ENCODE measurements at regions not wholly inside any gene's neighbourhood (a gene's known extent, or its start where the extent isn't known, plus 50 kb on each side); places are given as distances from the start of the nearest gene placed in this dataset.
"Not testable (repeated sequence)": the region's sequence is repeated elsewhere in the genome, so short reads cannot be mapped to it uniquely, and the experiment has no call there.

- no peak for DNase-seq (ENCODE audit: low spot score)
These were observed 91.4 kb upstream of the NAMPT start for GRCh38 chr7:106376026-106376799.

GRCh38 chr7:106375499-106375898, 90.7 kb upstream of the NAMPT start:
- intact Hi-C loops (cut with DNase I), result no loop called here

More at GRCh38 chr7:106376026-106376799, 91.4 kb upstream of the NAMPT start:
- intact Hi-C loops (cut with DNase I), result no loop called here

GRCh38 chr7:106374437-106374836, 89.7 kb upstream of the NAMPT start:
- intact Hi-C loops (cut with DNase I), result no loop called here

More at GRCh38 chr7:106375499-106375898, 90.7 kb upstream of the NAMPT start:
- DNase-seq (ENCODE audit: low spot score), result no peak

DNA sequence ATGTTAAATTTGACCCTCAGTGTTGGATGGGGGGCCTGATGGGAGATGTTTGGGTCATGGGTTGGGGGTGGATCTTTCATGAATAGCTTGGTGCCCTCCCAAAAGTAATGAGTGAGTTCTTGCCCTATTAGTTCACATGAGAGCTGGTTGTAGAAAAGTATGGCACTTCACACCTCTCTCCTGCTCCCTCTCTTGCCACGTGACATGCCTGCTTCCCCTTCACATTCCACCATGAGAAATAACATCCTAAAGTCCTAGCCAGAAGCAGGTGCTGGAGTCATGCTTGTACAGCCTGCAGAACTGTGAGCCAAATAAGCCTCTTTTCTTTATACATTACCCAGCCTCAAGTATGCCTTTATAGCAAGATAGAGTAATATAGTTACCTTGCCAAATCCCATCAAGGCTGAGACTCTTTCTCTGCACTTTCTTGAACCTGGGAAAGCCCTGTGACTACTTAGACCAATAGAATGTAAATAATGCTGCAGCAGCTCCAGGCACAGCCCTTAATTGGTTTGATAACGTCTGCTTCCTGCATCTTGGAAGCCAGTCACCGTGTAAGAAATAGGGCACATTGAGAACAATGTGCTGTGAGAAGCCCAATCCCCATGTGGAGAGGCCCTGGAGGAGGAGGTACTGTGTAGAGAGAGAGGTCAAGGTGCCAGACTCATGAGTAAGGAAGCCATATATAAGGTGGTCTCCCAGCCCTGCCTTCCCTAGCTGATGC, 88.0 kb upstream of the NAMPT start:
- intact Hi-C loops (cut with DNase I), result no loop called here
- no peak for DNase-seq (ENCODE audit: low spot score)

More at GRCh38 chr7:106374437-106374836, 89.7 kb upstream of the NAMPT start:
- DNase-seq (ENCODE audit: low spot score), result no peak

DNA sequence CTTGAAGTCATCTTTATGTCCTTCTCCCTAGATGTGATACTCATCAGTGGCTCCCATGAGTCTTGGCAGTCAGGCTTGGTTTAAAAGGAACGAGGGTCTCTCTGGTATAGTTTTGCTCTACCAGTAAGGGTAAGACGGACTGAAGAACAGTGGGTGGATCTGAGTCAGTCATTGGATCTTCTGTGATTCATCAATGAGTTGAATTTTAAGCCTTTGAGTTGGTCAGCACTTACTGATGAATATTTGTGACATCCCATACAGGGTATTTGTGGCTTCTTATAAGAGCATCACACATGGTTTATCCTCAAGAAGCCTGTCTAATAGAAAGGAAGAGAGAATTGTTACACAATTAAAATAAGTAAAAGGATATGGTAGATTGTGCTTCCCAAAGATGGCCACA, 87.3 kb upstream of the NAMPT start:
- DNase-seq (ENCODE audit: low spot score), result no peak
- intact Hi-C loops (cut with DNase I), result no loop called here

DNA sequence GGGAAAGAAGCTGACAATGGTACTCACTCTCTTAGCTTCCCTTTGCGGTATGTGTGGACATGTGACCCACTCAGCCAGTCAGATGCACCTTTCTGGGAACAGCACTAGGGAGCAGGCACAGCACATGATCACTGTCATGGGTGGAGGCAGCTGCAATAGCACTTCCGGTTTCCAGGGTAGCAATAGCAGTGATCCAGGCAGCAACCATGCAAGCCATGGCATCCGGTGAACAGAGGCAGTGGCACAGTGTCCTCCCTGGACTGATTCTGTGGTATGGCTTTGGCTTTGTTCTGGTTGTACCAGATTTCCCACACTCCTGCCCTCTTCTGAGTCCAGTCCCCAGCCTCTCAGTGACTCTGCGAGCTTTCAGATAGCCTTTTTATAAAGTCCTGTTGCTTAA, 86.8 kb upstream of the NAMPT start:
- DNase-seq (ENCODE audit: low spot score), result no peak
- intact Hi-C loops (cut with DNase I), result no loop called here

- intact Hi-C loops (cut with DNase I), result no loop called here
- DNase-seq (ENCODE audit: low spot score), result no peak
These were observed 85.8 kb upstream of the NAMPT start for GRCh38 chr7:106370542-106370941.

DNA sequence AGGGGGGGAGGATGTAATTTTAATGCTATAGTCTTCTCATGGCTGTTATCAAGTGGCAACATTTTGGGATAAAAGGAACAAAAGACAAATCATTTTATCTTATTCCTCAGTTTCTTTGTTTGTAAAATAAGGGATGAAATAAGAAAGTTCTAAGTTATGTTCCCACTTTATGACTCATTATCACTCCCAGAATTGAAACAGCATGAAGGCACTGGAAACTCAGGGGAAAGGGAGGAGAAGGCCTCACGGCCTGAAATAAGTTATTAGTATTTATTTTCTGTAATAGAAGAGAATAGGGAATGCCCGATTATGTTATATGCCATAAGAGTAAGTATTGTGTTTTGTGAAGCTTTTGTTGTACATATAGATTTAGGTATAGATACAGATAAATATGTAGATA, 85.0 kb upstream of the NAMPT start:
- DNase-seq (ENCODE audit: low spot score), result no peak
- intact Hi-C loops (cut with DNase I), result no loop called here

GRCh38 chr7:106369352-106369751, 84.6 kb upstream of the NAMPT start:
- DNase-seq (ENCODE audit: low spot score), result no peak
- intact Hi-C loops (cut with DNase I), result no loop called here

GRCh38 chr7:106367664-106368063, 82.9 kb upstream of the NAMPT start:
- DNase-seq (ENCODE audit: low spot score), result no peak
- intact Hi-C loops (cut with DNase I), result no loop called here

GRCh38 chr7:106367018-106367420, 82.2 kb upstream of the NAMPT start:
- intact Hi-C loops (cut with DNase I), result no loop called here
- no peak for DNase-seq (ENCODE audit: low spot score)

- intact Hi-C loops (cut with DNase I), result no loop called here
- DNase-seq (ENCODE audit: low spot score), result no peak
These were observed 80.6 kb upstream of the NAMPT start for GRCh38 chr7:106365252-106366005.

GRCh38 chr7:106362507-106362906, 77.7 kb upstream of the NAMPT start:
- DNase-seq (ENCODE audit: low spot score); intact Hi-C loops (cut with DNase I): not testable (repeated sequence)

GRCh38 chr7:106358103-106358663, 73.4 kb upstream of the NAMPT start:
- no peak for DNase-seq (ENCODE audit: low spot score)
- intact Hi-C loops (cut with DNase I), result no loop called here

DNA sequence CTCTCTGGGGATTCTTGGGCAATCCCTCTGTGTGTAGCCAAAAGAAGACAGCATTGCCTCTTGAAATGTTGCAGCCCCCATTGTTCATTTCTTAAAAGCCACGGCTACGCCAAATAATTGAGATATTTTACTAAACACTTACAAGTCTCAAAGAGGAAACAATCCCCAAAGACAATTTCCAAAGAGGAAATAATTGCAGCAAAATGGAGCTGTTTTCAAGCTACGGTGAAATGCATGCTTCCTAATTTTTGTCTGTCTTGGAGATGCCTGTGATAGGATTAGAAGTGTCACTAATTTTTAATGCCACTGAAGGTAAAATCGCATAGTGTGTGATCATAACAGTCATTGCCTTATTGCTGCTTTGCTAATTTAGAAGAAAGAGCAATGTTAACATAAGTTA, 72.9 kb upstream of the NAMPT start:
- DNase-seq (ENCODE audit: low spot score), result no peak
- intact Hi-C loops (cut with DNase I), result no loop called here

DNA sequence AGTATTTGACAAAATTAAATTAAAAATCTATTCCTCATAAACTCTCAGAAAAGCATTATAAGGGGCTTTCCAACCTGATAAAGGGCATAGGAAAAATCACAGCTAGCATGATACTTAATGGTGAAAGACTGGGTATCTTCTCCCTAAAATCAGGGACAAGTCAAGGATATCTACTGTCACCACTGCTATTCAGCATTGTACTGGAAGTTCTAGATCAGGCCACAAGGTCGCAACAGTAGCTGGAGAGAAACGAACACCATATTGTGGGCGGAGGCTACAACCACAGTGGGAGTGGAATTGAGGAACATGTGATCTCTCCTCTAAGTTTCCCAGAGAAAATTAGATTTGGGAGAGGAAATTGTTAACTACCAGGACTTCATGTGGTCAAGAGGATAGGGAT, 70.0 kb upstream of the NAMPT start:
- intact Hi-C loops (cut with DNase I), result no loop called here
- DNase-seq (ENCODE audit: low spot score), result no peak

DNA sequence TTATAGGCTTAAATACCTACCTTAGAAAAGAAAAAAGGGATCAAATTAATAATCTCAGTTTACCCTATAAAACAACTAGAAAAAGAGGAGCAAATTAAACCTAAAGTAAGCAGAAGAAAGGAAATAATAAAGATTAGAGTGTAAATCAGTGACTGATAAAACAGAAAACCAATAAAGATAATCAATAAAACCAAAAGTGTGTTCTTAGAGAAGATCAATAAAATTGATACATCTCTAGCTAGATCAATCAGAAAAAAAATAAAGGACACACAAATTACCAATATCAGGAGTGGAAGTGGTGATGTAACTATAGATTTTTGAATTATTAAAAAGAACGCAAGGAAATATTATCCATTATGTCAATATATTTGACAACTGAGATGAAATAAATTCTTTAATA, 69.2 kb upstream of the NAMPT start:
- intact Hi-C loops (cut with DNase I), result no loop called here
- DNase-seq (ENCODE audit: low spot score), result no peak

GRCh38 chr7:106348231-106348630, 63.4 kb upstream of the NAMPT start:
- no peak for DNase-seq (ENCODE audit: low spot score)
- intact Hi-C loops (cut with DNase I), result no loop called here

- DNase-seq (ENCODE audit: low spot score), result no peak
- intact Hi-C loops (cut with DNase I), result no loop called here
These were observed 62.5 kb upstream of the NAMPT start for GRCh38 chr7:106347229-106347833.
